ENCODE measurements at regions not wholly inside any gene's neighbourhood (a gene's known extent, or its start where the extent isn't known, plus 50 kb on each side); places are given as distances from the start of the nearest gene placed in this dataset.

GRCh38 chr14:26191671-26192070 lies 406.2 kb downstream of the NOVA1 start:
- H3K36me3 Mint-ChIP-seq (ENCODE audit: insufficient read depth in 1 of 3, low read depth in 3 of 3), result no peaks in the 10 kb centered on the region
- H3K4ac ChIP-seq (ENCODE audit: low read depth, low read length), result no peak overlapping the region
- no peaks in the 10 kb centered on the region for H3K27me3 ChIP-seq (ENCODE audit: insufficient read depth, low read length)
- no peaks in the 10 kb centered on the region for H3K79me2 ChIP-seq (ENCODE audit: insufficient read depth, low read length)
- no peak overlapping the region for H2BK120ac ChIP-seq (ENCODE audit: low read depth, low read length, poor library complexity, severe bottlenecking)
- H3T11ph ChIP-seq (ENCODE audit: low read length), result no peak overlapping the region
- no peaks in the 10 kb centered on the region for H3K27me3 Mint-ChIP-seq (ENCODE audit: low read depth)
- H3K27ac Mint-ChIP-seq, result no peak overlapping the region
- H2AK5ac ChIP-seq (ENCODE audit: insufficient read length, low read length), result no peak overlapping the region
- no peak overlapping the region for H2BK5ac ChIP-seq (ENCODE audit: insufficient read length, low read length)
- no peaks in the 10 kb centered on the region for H4K20me1 ChIP-seq (ENCODE audit: control insufficient read depth, insufficient read depth, insufficient read length)
- no peak overlapping the region for H3K4me2 ChIP-seq (ENCODE audit: insufficient read depth, insufficient read length, low read length)
- H3K56ac ChIP-seq (ENCODE audit: insufficient read length, low read depth, low read length), result no peak overlapping the region
- TF ChIP-seq CTCF (conservative IDR thresholded peaks at IDR 0.05), result no peak
- H3K9me3 ChIP-seq (ENCODE audit: control insufficient read depth, low read depth, low read length), result no peaks in the 10 kb centered on the region
- H3K4me3 Mint-ChIP-seq, result no peak overlapping the region
- H4K91ac ChIP-seq (ENCODE audit: insufficient read length, low read depth, low read length), result no peak overlapping the region
- no peak overlapping the region for H3K9ac ChIP-seq (ENCODE audit: extremely low read depth, insufficient read length, low read length)
- no peak overlapping the region for H3K18ac ChIP-seq (ENCODE audit: insufficient read length, low read depth, low read length)
- no peaks in the 10 kb centered on the region for H3K23me2 ChIP-seq (ENCODE audit: insufficient read length, low read depth, low read length, poor library complexity, severe bottlenecking)
- H4K5ac ChIP-seq (ENCODE audit: insufficient read length, low read depth, low read length), result no peak overlapping the region
- H3K4me1 ChIP-seq (ENCODE audit: insufficient read depth, low read length), result no peaks in the 10 kb centered on the region
- no peak overlapping the region for H3K23ac ChIP-seq (ENCODE audit: insufficient read length, low read depth, low read length)
- H4K8ac ChIP-seq (replicated peaks; ENCODE audit: insufficient read length, low read depth, low read length), result no peak overlapping the region
- no peaks in the 10 kb centered on the region for H3K79me1 ChIP-seq (ENCODE audit: insufficient read depth, low read depth, low read length, poor library complexity, severe bottlenecking)
- H2BK15ac ChIP-seq (ENCODE audit: low read depth, low read length), result no peak overlapping the region
- no peaks in the 10 kb centered on the region; a peak in 1 of 5 replicates for H3K9me3 Mint-ChIP-seq
- no CpG with 5 or more reads among the region's 1 CpG for WGBS (ENCODE audit: extremely low coverage, insufficient read length, low lambda C conversion rate)
- H3K27ac ChIP-seq (ENCODE audit: insufficient read length, low read depth, low read length), result no peak overlapping the region
- H3K4me1 Mint-ChIP-seq, result peaks cover 0 to 6% of the 10 kb centered on the region in 2 experiments; a peak in 1 of 4 replicates
- H2BK12ac ChIP-seq (ENCODE audit: insufficient read length, low read depth, low read length), result no peak overlapping the region
- no peak for DNase-seq
- no peak overlapping the region for H2BK20ac ChIP-seq (ENCODE audit: low read depth, low read length, poor library complexity, severe bottlenecking)
- H3K14ac ChIP-seq (ENCODE audit: insufficient read depth, low read length), result no peak overlapping the region
- H2AFZ ChIP-seq (ENCODE audit: low read length), result no peak overlapping the region

Measured in H9 (cell line).